Panc1 (cell line): ENCODE measurements at regions not wholly inside any gene's neighbourhood (a gene's known extent, or its start where the extent isn't known, plus 50 kb on each side); places are given as distances from the start of the nearest gene placed in this dataset.

ENCODE experiments used
- ATAC-seq: fragments of 200-7000 bp; cut with Tn5 transposase; 2 replicates; pipeline ENCODE4 v1.9.1; 2020; ENCODE audit warnings: mild to moderate bottlenecking, moderate library complexity
- BruUV-seq: library from RNA; stranded (reverse); fragments of 400-500 nt; replicated peaks from 2 replicates; lab custom pipeline; 2021; lab: Mats Ljungman, UMichigan
- CTCF ChIA-PET: fragments of 300-600 bp; sonication (Branson Sonifier 250); formaldehyde crosslinking; loops from one replicate; lab custom pipeline; 2022; ENCODE audit warnings: antibody characterized with exemption; lab: Charles Lee
- POLR2A ChIA-PET: fragments of 300-600 bp; sonication (Branson Sonifier 250); formaldehyde crosslinking; loops from one replicate; lab custom pipeline; 2022; ENCODE audit warnings: antibody characterized with exemption; lab: Charles Lee
- DNase-seq: peaks from one replicate; pipeline ENCODE4 v3.0.0-alpha.2; 2010; ENCODE audit warnings: low read depth, low spot score
- H3K27ac ChIP-seq: 2 replicates; pipeline ENCODE4 v1.5.1; 2011; ENCODE audit warnings: mild to moderate bottlenecking, low read length, inconsistent platforms
- H3K27me3 ChIP-seq: fragments of 200-500 bp; sonication (Bioruptor generic); 2 replicates; pipeline ENCODE4 v1.6.0; 2014; ENCODE audit warnings: low read length, inconsistent platforms; ENCODE audit not compliant: control insufficient read depth, insufficient read depth
- H3K36me3 ChIP-seq: fragments of 200-500 bp; sonication (Bioruptor generic); 2 replicates; pipeline ENCODE4 v1.5.1; 2014; ENCODE audit warnings: inconsistent platforms, mild to moderate bottlenecking, low read length, moderate library complexity; ENCODE audit not compliant: control insufficient read depth, insufficient read depth
- H3K4me1 ChIP-seq: 2 replicates; pipeline ENCODE4 v1.5.1; 2011; ENCODE audit warnings: inconsistent platforms, mild to moderate bottlenecking, low read length, moderate library complexity; ENCODE audit not compliant: control insufficient read depth, insufficient read depth
- H3K4me3 ChIP-seq, 2 experiments: 2 replicates each; pipeline ENCODE4 v1.5.1; 2011 to 2012; ENCODE audit warnings: low read depth in 2 of 2, low read length in 2 of 2, mild to moderate bottlenecking in 2 of 2, inconsistent platforms in 1 of 2, moderate library complexity in 1 of 2
- H3K9me3 ChIP-seq: fragments of 200-500 bp; sonication (Bioruptor generic); 2 replicates; pipeline ENCODE4 v1.5.1; 2014; ENCODE audit warnings: low read depth, mild to moderate bottlenecking, inconsistent platforms, low read length, moderate library complexity; ENCODE audit not compliant: control insufficient read depth, insufficient read depth
- POLR2AphosphoS5 ChIP-seq: IDR thresholded peaks from 2 replicates; pipeline ENCODE4 v1.6.1; 2012; ENCODE audit warnings: mild to moderate bottlenecking, low read depth, low read length, moderate library complexity
- SIN3A ChIP-seq: IDR thresholded peaks from 2 replicates; pipeline ENCODE4 v1.6.1; 2012; ENCODE audit warnings: low read depth, mild to moderate bottlenecking, low read length, moderate library complexity, borderline replicate concordance; ENCODE audit not compliant: insufficient read depth
- TCF7L2 ChIP-seq: IDR thresholded peaks from 2 replicates; pipeline ENCODE4 v1.6.1; 2011; ENCODE audit warnings: mild to moderate bottlenecking, low read depth, low read length, inconsistent platforms
- in situ Hi-C: cut with HindIII; loops from 2 replicates; pipeline ENCODE4 v1.10.0; 2016; ENCODE audit warnings: low sequenced_read_pairs, low pct_unique_long_range_greater_than_20kb
- intact Hi-C: fragments of 100-400 bp; cut with micrococcal nuclease; formaldehyde crosslinking; loops from one replicate; pipeline ENCODE4 v1.10.0; 2022; ENCODE audit not compliant: unreplicated experiment
- TF ChIP-seq, protein P1 (sequence below): fragments of 450-650 bp; IDR thresholded peaks from 2 replicates; pipeline ENCODE4 v1.5.1; 2017; ENCODE audit warnings: mild to moderate bottlenecking
- TF ChIP-seq, protein P2 (sequence below), 2 experiments: IDR thresholded peaks; 2 replicates each; pipeline ENCODE4 v1.6.1; 2011 to 2012; ENCODE audit warnings: low read depth in 2 of 2, control low read depth in 1 of 2, low read length in 1 of 2, mild to moderate bottlenecking in 1 of 2, moderate library complexity in 1 of 2; ENCODE audit not compliant: insufficient read depth in 1 of 2

DNA sequence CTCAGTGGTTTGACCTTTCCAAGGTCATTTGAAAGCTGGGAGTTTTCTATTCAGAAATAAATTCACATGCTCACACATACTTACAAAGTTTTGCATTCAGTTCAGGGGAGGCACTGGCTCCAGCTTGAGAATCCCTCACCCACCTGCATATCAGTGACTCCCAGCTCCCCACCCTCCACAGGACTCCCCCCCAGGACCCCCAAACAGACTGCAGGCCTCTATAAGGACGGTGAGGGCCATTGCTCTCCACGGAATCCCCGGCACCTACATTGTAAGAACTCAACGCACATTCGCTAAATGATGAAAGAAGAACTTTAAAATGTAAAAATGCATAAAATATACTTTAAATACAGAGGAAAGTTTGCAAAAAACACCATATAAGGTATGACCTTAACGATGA is 97.2 kb upstream of the TEX51 start:
- H3K4me1 ChIP-seq, result no peaks in the 10 kb centered on the region
- in situ Hi-C loops, result no loop called here
- H3K27me3 ChIP-seq, result no peaks in the 10 kb centered on the region
- no peaks in the 10 kb centered on the region for H3K36me3 ChIP-seq
- intact Hi-C loops, result loop anchor here (10.0 kb wide), 1 partner anchor 173 kb away; no protein-coding TSS in a partner anchor
- ATAC-seq (no peak), DNase-seq (no peak)
- POLR2A ChIA-PET, result no interaction called here
- no peak overlapping the region for H3K27ac ChIP-seq
- TF ChIP-seq POLR2AphosphoS5, result no peak
- no peak for TF ChIP-seq SIN3A
- TF ChIP-seq, protein P1, sequence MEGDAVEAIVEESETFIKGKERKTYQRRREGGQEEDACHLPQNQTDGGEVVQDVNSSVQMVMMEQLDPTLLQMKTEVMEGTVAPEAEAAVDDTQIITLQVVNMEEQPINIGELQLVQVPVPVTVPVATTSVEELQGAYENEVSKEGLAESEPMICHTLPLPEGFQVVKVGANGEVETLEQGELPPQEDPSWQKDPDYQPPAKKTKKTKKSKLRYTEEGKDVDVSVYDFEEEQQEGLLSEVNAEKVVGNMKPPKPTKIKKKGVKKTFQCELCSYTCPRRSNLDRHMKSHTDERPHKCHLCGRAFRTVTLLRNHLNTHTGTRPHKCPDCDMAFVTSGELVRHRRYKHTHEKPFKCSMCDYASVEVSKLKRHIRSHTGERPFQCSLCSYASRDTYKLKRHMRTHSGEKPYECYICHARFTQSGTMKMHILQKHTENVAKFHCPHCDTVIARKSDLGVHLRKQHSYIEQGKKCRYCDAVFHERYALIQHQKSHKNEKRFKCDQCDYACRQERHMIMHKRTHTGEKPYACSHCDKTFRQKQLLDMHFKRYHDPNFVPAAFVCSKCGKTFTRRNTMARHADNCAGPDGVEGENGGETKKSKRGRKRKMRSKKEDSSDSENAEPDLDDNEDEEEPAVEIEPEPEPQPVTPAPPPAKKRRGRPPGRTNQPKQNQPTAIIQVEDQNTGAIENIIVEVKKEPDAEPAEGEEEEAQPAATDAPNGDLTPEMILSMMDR, result no peak
- TF ChIP-seq, protein P2, sequence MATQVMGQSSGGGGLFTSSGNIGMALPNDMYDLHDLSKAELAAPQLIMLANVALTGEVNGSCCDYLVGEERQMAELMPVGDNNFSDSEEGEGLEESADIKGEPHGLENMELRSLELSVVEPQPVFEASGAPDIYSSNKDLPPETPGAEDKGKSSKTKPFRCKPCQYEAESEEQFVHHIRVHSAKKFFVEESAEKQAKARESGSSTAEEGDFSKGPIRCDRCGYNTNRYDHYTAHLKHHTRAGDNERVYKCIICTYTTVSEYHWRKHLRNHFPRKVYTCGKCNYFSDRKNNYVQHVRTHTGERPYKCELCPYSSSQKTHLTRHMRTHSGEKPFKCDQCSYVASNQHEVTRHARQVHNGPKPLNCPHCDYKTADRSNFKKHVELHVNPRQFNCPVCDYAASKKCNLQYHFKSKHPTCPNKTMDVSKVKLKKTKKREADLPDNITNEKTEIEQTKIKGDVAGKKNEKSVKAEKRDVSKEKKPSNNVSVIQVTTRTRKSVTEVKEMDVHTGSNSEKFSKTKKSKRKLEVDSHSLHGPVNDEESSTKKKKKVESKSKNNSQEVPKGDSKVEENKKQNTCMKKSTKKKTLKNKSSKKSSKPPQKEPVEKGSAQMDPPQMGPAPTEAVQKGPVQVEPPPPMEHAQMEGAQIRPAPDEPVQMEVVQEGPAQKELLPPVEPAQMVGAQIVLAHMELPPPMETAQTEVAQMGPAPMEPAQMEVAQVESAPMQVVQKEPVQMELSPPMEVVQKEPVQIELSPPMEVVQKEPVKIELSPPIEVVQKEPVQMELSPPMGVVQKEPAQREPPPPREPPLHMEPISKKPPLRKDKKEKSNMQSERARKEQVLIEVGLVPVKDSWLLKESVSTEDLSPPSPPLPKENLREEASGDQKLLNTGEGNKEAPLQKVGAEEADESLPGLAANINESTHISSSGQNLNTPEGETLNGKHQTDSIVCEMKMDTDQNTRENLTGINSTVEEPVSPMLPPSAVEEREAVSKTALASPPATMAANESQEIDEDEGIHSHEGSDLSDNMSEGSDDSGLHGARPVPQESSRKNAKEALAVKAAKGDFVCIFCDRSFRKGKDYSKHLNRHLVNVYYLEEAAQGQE (IDR thresholded peaks at IDR 0.05; ENCODE audit: insufficient read depth in 1 of 2, low read depth in 2 of 2, low read length in 1 of 2), result no peak
- TF ChIP-seq TCF7L2, result no peak
- BruUV-seq, result no TSS peak
- H3K9me3 ChIP-seq, result no peaks in the 10 kb centered on the region
- H3K4me3 ChIP-seq, result no peak overlapping the region
- CTCF ChIA-PET, result interaction anchor here (0.7 kb wide), 1 partner anchor 114 kb away, joined by 9 read pairs; no protein-coding TSS in a partner anchor

DNA sequence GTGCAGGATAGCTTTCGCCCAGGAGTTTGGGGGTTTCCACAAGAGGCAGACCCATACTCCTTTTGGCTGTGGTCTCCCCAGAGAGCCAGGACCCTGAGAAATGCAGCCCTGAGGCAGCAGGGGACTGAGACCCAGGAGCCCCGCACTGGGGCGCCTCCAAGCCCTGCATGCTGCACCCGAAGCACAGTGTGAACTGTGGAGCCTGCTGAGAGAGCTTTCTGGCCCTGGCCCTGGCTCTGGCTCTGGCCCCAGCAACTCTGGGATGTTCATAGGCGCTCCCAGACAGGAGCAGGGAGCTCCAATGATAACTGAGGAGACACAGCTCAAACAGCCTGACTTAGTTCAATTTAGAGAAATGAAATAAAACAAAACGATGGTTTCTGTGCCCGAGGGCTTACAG is 96.4 kb upstream of the TEX51 start:
- intact Hi-C loops (loop anchor here (10.0 kb wide), 1 partner anchor 172 kb away; no protein-coding TSS in a partner anchor), in situ Hi-C loops (no loop called here)
- ChIA-PET POLR2A (no interaction called here), CTCF (no interaction called here)
- H3K36me3 ChIP-seq, result no peaks in the 10 kb centered on the region
- DNase-seq (no peak), ATAC-seq (no peak)
- no peak overlapping the region for H3K27ac ChIP-seq
- TF ChIP-seq, protein P1, result no peak
- TF ChIP-seq SIN3A (no peak), POLR2AphosphoS5 (no peak), TCF7L2 (no peak)
- TF ChIP-seq, protein P2 (IDR thresholded peaks at IDR 0.05; ENCODE audit: insufficient read depth in 1 of 2, low read depth in 2 of 2, low read length in 1 of 2), result no peak
- H3K27me3 ChIP-seq, result peaks cover 3% of the 10 kb centered on the region; the same call in 1 of the 2 replicates
- BruUV-seq, result no TSS peak
- H3K9me3 ChIP-seq, result no peaks in the 10 kb centered on the region
- no peak overlapping the region for H3K4me3 ChIP-seq
- H3K4me1 ChIP-seq, result no peaks in the 10 kb centered on the region
